ENCODE measurements at regions not wholly inside any gene's neighbourhood (a gene's known extent, or its start where the extent isn't known, plus 50 kb on each side); places are given as distances from the start of the nearest gene placed in this dataset.
A peak's percentile ranks its signal among the peaks of the same experiment; 100 is the strongest.
"Not testable (repeated sequence)": the region's sequence is repeated elsewhere in the genome, so short reads cannot be mapped to it uniquely, and the experiment has no call there.

- Mint-ChIP-seq H3K27me3 (no peaks in the 10 kb centered on the region), H3K4me1 (no peaks in the 10 kb centered on the region), H3K9me3 (peaks cover 0 to 6% (median 3%) of the 10 kb centered on the region in 3 donors), H3K36me3 (no peaks in the 10 kb centered on the region), H3K4me3 (no peak overlapping the region), H3K27ac (no peak overlapping the region)
Observed at GRCh38 chr15:81710328-81710727, 335.5 kb downstream of the MEX3B start.

- H3K27ac Mint-ChIP-seq, H3K4me3 Mint-ChIP-seq, H3K27me3 Mint-ChIP-seq, H3K4me1 Mint-ChIP-seq, H3K9me3 Mint-ChIP-seq, H3K36me3 Mint-ChIP-seq: not testable (repeated sequence)
Observed at GRCh38 chr15:81706816-81707346, 332.9 kb upstream of the TMC3 start.

GRCh38 chr15:81705727-81706126, 331.7 kb upstream of the TMC3 start:
- not testable (repeated sequence) for H3K27me3 Mint-ChIP-seq, H3K4me3 Mint-ChIP-seq, H3K4me1 Mint-ChIP-seq, H3K27ac Mint-ChIP-seq, H3K9me3 Mint-ChIP-seq, H3K36me3 Mint-ChIP-seq

GRCh38 chr15:81686021-81686420, 312.0 kb upstream of the TMC3 start:
- H3K27ac Mint-ChIP-seq, result no peak overlapping the region
- no peaks in the 10 kb centered on the region for H3K27me3 Mint-ChIP-seq
- H3K4me1 Mint-ChIP-seq, result no peaks in the 10 kb centered on the region
- H3K4me3 Mint-ChIP-seq, result no peak overlapping the region
- H3K9me3 Mint-ChIP-seq, result peaks cover 5 to 17% (median 8%) of the 10 kb centered on the region in 3 donors
- no peaks in the 10 kb centered on the region for H3K36me3 Mint-ChIP-seq

GRCh38 chr15:81685237-81685636, 311.2 kb upstream of the TMC3 start:
- no peak overlapping the region for H3K4me3 Mint-ChIP-seq
- H3K27ac Mint-ChIP-seq, result no peak overlapping the region
- H3K4me1 Mint-ChIP-seq, result no peaks in the 10 kb centered on the region
- H3K27me3 Mint-ChIP-seq, result no peaks in the 10 kb centered on the region
- no peaks in the 10 kb centered on the region for H3K36me3 Mint-ChIP-seq
- peaks cover 7 to 19% (median 12%) of the 10 kb centered on the region in 3 donors for H3K9me3 Mint-ChIP-seq

GRCh38 chr15:81680829-81681228, 306.8 kb upstream of the TMC3 start:
- Mint-ChIP-seq H3K27ac (no peak overlapping the region), H3K4me1 (no peaks in the 10 kb centered on the region), H3K27me3 (no peaks in the 10 kb centered on the region), H3K9me3 (peaks cover 4 to 18% (median 14%) of the 10 kb centered on the region in 3 donors), H3K4me3 (no peak overlapping the region), H3K36me3 (no peaks in the 10 kb centered on the region)

- Mint-ChIP-seq H3K4me3 (no peak overlapping the region), H3K27ac (no peak overlapping the region), H3K36me3 (no peaks in the 10 kb centered on the region), H3K27me3 (peaks cover 2% of the 10 kb centered on the region), H3K9me3 (peaks cover 0 to 2% (median 2%) of the 10 kb centered on the region in 3 donors), H3K4me1 (no peaks in the 10 kb centered on the region)
Observed at GRCh38 chr15:81666839-81667238, 292.8 kb upstream of the TMC3 start.

- peaks cover 2% of the 10 kb centered on the region for H3K27me3 Mint-ChIP-seq
- H3K4me3 Mint-ChIP-seq, result no peak overlapping the region
- no peaks in the 10 kb centered on the region for H3K9me3 Mint-ChIP-seq
- H3K27ac Mint-ChIP-seq, result no peak overlapping the region
- H3K4me1 Mint-ChIP-seq, result no peaks in the 10 kb centered on the region
- H3K36me3 Mint-ChIP-seq, result no peaks in the 10 kb centered on the region
Observed at GRCh38 chr15:81660976-81661375, 287.0 kb upstream of the TMC3 start.

- no peak overlapping the region for H3K4me3 Mint-ChIP-seq
- H3K27me3 Mint-ChIP-seq, result peaks cover 1% of the 10 kb centered on the region
- H3K36me3 Mint-ChIP-seq, result peaks cover 6% of the 10 kb centered on the region
- peaks cover 0 to 6% (median 1%) of the 10 kb centered on the region in 3 donors for H3K9me3 Mint-ChIP-seq
- no peak overlapping the region for H3K27ac Mint-ChIP-seq
- no peaks in the 10 kb centered on the region for H3K4me1 Mint-ChIP-seq
Observed at GRCh38 chr15:81653259-81653658, 279.2 kb upstream of the TMC3 start.

GRCh38 chr15:81645470-81645869, 271.5 kb upstream of the TMC3 start:
- no peaks in the 10 kb centered on the region for H3K9me3 Mint-ChIP-seq
- H3K4me3 Mint-ChIP-seq, result peak overlapping the region in 1 of 4 donors; percentile 52
- no peaks in the 10 kb centered on the region for H3K27me3 Mint-ChIP-seq
- H3K36me3 Mint-ChIP-seq, result peaks cover 4% of the 10 kb centered on the region
- peak overlapping the region in 1 of 3 donors; percentile 16 for H3K27ac Mint-ChIP-seq
- H3K4me1 Mint-ChIP-seq, result no peaks in the 10 kb centered on the region

GRCh38 chr15:81643771-81644170, 269.8 kb upstream of the TMC3 start:
- Mint-ChIP-seq H3K27ac (no peak overlapping the region), H3K36me3 (peaks cover 2% of the 10 kb centered on the region), H3K4me1 (no peaks in the 10 kb centered on the region), H3K27me3 (no peaks in the 10 kb centered on the region), H3K9me3 (no peaks in the 10 kb centered on the region), H3K4me3 (no peak overlapping the region)

- no peaks in the 10 kb centered on the region for H3K4me1 Mint-ChIP-seq
- H3K4me3 Mint-ChIP-seq, result no peak overlapping the region
- no peaks in the 10 kb centered on the region for H3K36me3 Mint-ChIP-seq
- no peaks in the 10 kb centered on the region for H3K27me3 Mint-ChIP-seq
- no peaks in the 10 kb centered on the region for H3K9me3 Mint-ChIP-seq
- H3K27ac Mint-ChIP-seq, result no peak overlapping the region
Observed at GRCh38 chr15:81642451-81642990, 268.5 kb upstream of the TMC3 start.

GRCh38 chr15:81636064-81636463, 262.1 kb upstream of the TMC3 start:
- not testable (repeated sequence) for H3K27me3 Mint-ChIP-seq, H3K4me1 Mint-ChIP-seq, H3K27ac Mint-ChIP-seq, H3K36me3 Mint-ChIP-seq, H3K9me3 Mint-ChIP-seq, H3K4me3 Mint-ChIP-seq

GRCh38 chr15:81633889-81634288, 259.9 kb upstream of the TMC3 start:
- H3K27me3 Mint-ChIP-seq, result no peaks in the 10 kb centered on the region
- H3K27ac Mint-ChIP-seq, result no peak overlapping the region
- no peaks in the 10 kb centered on the region for H3K36me3 Mint-ChIP-seq
- peaks cover 0 to 4% (median under 1%) of the 10 kb centered on the region in 3 donors for H3K9me3 Mint-ChIP-seq
- no peak overlapping the region for H3K4me3 Mint-ChIP-seq
- H3K4me1 Mint-ChIP-seq, result peaks cover 0 to 2% (median 0%) of the 10 kb centered on the region in 3 donors

- no peaks in the 10 kb centered on the region for H3K36me3 Mint-ChIP-seq
- H3K27ac Mint-ChIP-seq, result no peak overlapping the region
- no peaks in the 10 kb centered on the region for H3K4me1 Mint-ChIP-seq
- H3K9me3 Mint-ChIP-seq, result peaks cover 0 to 3% (median 0%) of the 10 kb centered on the region in 3 donors
- H3K27me3 Mint-ChIP-seq, result peaks cover 1% of the 10 kb centered on the region
- no peak overlapping the region for H3K4me3 Mint-ChIP-seq
Observed at GRCh38 chr15:81625896-81626295, 251.9 kb upstream of the TMC3 start.

- no peaks in the 10 kb centered on the region for H3K4me1 Mint-ChIP-seq
- no peak overlapping the region for H3K27ac Mint-ChIP-seq
- no peaks in the 10 kb centered on the region for H3K36me3 Mint-ChIP-seq
- peaks cover 0 to 3% (median 3%) of the 10 kb centered on the region in 3 donors for H3K9me3 Mint-ChIP-seq
- peaks cover 1% of the 10 kb centered on the region for H3K27me3 Mint-ChIP-seq
- no peak overlapping the region for H3K4me3 Mint-ChIP-seq
Observed at GRCh38 chr15:81619002-81619401, 245.0 kb upstream of the TMC3 start.
